Hepatocyte (in vitro differentiated cells): ENCODE measurements at regions not wholly inside any gene's neighbourhood (a gene's known extent, or its start where the extent isn't known, plus 50 kb on each side); places are given as distances from the start of the nearest gene placed in this dataset.
"Not testable (repeated sequence)": the region's sequence is repeated elsewhere in the genome, so short reads cannot be mapped to it uniquely, and the experiment has no call there.

ENCODE experiments used
- EZH2 ChIP-seq: fragments of 200-600 bp; sonication (generic); IDR thresholded peaks from 2 replicates; pipeline ENCODE4 v1.6.1; 2016; ENCODE audit warnings: antibody characterized with exemption, mild to moderate bottlenecking, borderline replicate concordance
- EZH2phosphoT487 ChIP-seq: fragments of 200-600 bp; sonication (generic); IDR thresholded peaks from one replicate; pipeline ENCODE4 v1.6.1; 2018; ENCODE audit warnings: antibody characterized with exemption, mild to moderate bottlenecking, low read depth, moderate library complexity; ENCODE audit not compliant: unreplicated experiment, severe bottlenecking
- TF ChIP-seq, protein P1 (sequence below): fragments of 200-600 bp; sonication (generic); IDR thresholded peaks from 2 replicates; pipeline ENCODE4 v1.5.1; 2016; ENCODE audit warnings: antibody characterized with exemption, mild to moderate bottlenecking; ENCODE audit not compliant: poor library complexity

DNA sequence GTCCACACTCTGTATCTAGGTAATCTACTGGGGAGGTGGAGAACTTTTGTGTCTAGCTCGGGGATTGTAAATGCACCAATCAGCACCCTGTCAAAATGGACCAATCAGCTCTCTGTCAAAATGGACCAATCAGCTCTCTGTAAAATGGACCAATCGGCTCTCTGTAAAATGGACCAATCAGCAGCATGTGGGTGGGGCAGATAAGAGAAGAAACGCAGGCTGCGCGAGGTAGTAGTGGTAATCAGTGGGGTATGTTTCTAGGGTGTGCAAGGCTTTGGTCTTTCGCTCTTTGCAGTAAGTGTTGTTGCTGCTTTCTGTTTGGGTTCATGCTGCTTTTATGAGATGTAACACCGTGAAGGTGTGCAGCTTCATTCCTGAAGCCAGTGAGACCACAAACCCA, 98.0 kb upstream of the IGF1R start:
- TF ChIP-seq, protein P1, sequence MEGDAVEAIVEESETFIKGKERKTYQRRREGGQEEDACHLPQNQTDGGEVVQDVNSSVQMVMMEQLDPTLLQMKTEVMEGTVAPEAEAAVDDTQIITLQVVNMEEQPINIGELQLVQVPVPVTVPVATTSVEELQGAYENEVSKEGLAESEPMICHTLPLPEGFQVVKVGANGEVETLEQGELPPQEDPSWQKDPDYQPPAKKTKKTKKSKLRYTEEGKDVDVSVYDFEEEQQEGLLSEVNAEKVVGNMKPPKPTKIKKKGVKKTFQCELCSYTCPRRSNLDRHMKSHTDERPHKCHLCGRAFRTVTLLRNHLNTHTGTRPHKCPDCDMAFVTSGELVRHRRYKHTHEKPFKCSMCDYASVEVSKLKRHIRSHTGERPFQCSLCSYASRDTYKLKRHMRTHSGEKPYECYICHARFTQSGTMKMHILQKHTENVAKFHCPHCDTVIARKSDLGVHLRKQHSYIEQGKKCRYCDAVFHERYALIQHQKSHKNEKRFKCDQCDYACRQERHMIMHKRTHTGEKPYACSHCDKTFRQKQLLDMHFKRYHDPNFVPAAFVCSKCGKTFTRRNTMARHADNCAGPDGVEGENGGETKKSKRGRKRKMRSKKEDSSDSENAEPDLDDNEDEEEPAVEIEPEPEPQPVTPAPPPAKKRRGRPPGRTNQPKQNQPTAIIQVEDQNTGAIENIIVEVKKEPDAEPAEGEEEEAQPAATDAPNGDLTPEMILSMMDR: not testable (repeated sequence)
- TF ChIP-seq EZH2, EZH2phosphoT487: not testable (repeated sequence)
